HG03039 (cell line): ENCODE measurements at regions not wholly inside any gene's neighbourhood (a gene's known extent, or its start where the extent isn't known, plus 50 kb on each side); places are given as distances from the start of the nearest gene placed in this dataset.

Experiments
- ATAC-seq: cut with Tn5 transposase; IDR thresholded peaks from one replicate; pipeline ENCODE4 v1.9.1; 2021; ENCODE audit warnings: mild to moderate bottlenecking, moderate library complexity; ENCODE audit not compliant: unreplicated experiment

DNA sequence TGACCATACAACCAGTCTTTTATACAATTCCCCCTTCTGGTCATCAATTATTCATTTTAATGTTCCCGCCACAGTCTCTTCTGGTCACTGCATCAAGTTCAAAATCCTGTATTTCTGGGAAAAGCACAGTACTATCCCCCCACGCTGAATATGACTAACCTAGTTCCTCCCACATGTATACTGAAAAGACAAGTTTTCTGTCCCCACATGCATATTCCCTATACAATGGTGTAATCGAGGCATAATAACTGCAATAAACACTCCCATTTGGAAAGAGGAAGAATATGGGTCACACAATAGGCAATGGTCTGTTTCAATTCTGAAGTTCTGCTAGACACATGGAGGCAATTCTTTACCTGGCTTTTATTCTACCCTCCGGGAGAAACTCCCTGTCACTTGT lies 344.9 kb downstream of the EFNA5 start:
- no peak for ATAC-seq

DNA sequence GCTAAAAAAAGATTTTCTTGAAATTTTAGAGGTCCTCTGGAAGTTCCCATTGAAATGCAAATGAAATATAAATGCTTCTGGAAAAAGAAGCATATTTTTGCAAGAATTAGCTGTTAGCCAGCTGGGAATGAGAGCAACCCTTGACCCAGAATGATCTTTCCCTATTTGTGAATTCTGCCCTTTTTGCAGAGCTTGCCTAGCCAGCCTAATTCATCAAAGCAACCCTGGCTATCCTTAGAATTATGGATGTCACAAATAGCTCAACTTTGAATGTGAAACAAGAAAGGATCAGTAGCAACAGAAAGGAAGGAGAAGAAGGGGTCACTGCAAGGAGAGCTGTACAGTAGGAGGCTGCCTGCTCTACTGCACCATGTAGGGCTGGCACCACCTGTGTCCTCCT lies 345.9 kb downstream of the EFNA5 start:
- no peak for ATAC-seq

DNA sequence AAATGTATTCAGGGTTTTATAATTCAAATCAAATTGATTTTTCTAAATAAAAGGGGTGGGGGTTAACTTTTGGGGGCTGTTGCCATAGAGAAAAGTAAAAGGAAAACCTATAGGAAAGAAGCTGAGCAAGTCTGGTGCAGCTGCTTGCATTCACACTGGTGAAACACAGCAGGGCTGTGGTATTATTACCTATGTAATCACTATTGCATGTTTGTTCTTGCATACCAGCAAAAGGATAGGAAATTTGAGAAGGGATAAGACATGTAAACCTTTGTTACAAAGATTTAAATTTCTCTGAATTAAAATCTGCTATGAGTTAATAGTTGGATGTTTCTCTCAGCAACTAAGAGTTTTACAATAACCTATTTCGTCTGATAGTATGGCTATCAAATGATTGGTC lies 346.7 kb downstream of the EFNA5 start:
- ATAC-seq, result no peak

DNA sequence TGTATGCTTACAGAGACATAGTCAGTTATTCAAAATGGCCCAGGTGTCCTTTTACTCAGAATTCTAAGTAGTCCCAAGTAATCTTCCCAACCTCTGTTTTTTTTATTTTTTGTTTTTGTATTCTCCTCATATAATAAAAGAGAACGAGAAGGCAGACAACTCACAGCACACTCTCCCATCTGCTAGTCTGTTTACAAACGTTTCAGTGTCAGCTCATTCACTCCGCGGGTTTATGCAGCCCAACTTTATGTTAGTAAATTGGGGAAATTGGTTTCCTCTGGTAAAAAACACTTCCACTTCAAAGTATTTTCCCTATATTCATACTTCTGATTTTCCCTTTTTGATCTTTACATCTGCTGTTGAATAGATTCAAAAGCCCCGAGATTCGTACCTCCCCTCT lies 347.2 kb downstream of the EFNA5 start:
- ATAC-seq, result no peak

DNA sequence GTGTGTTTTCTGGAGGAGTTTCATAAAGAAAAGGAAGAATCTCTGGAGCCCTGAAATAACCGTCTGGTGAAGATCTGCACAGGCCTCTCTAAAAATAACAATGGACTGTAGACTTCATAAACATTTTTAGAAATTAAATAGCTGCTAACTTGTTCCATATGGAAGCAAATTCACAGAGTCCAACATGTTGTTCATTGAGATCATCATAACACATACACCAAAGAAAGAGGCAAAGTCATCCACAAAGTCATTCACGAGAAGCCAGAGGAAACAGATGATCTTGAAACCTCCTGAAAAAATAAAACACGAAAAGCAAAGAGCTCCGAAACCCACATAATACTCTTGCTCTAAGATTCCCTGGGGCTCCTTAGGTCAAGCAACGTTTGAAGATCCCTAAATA lies 347.8 kb downstream of the EFNA5 start:
- no peak for ATAC-seq

DNA sequence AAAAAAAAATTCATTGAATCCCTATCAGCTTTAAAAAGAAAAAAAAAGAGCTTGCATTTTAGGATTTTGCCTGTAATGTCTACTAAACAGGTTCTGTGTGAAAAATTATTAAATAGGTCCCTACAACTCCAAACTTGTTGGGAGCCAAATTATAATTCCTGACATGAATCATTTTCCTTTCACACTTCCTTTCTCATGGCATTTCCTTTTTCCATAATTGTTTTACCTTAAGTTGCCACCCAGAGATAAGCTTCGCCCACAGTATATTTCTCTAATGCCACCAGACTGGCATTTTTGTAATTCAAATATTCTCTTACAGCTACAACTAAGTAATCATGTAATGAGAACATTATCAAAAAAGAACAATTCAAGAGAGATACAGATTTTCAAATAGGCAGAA lies 348.8 kb downstream of the EFNA5 start:
- ATAC-seq, result no peak

DNA sequence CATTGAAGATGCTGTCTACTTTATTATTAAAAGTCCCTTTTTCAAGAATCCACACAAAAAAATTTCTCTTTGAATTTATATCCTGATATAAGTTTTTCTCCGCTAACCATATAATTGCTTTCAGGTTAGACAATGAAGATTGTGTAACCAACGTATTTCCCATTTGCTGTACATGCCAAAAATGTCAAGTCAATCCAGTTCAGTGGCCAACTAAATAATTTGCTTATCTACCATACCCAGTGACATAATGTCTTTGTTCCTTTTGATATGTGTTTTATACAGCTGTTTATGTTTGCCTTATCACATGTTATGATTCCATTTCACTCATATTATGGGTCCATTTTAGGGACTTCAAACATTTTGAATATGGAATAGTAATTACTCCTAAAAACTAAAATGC lies 349.9 kb downstream of the EFNA5 start:
- no peak for ATAC-seq

DNA sequence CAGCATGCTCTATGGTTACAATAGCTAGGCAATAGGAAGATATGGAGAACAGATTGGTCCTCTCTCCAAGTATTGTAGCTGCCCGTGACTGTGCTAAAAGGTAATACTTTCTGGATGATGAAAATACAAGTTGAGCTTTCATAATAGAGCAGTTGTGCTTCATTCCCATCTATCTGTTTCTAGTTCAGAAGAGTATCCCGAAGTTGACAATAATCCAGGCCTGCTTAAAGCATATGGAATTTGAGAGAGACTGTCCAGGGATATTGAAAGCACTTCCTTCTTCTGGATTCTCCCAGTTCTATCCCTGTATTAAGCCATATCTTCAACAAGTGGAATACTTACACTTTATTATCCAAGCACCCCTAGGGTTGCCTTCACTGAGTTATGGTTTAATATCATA lies 350.4 kb downstream of the EFNA5 start:
- no peak for ATAC-seq

DNA sequence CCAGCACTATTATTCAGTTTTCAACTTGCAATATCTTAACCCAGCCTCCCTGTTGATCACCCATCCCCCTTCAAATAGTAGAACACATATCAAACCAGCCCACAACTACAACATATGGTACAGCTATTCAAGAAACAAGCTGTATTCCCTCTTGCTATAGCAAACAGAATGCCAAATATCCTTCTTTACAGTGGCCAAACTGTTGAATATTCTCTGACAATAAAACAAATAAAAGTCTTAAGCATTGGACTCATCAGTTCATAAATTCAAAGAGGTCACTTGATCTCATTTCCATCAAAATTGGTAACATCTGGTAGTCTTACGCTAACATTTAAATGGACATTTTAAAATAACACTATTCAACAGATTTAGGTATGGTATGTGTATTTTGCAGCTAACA lies 350.8 kb downstream of the EFNA5 start:
- no peak for ATAC-seq

DNA sequence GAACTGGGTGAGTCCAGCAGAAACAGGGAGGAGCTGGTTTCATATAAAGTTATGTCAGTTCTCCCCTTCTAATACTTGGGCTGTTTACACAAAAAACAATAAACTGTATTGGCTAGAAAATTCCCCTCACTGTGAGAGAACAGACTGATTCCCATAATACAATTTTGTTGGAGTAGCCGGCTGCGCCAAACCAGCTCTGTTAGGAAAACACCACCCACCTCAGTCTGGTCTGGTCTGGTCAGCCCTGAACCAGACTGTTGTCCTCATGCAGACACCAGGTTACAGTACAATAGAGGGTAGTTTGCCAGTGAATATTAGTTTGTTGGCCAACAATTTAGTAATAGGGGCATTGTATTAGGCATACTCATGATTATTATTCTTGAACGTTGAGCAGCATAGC lies 356.4 kb downstream of the EFNA5 start:
- no peak for ATAC-seq

DNA sequence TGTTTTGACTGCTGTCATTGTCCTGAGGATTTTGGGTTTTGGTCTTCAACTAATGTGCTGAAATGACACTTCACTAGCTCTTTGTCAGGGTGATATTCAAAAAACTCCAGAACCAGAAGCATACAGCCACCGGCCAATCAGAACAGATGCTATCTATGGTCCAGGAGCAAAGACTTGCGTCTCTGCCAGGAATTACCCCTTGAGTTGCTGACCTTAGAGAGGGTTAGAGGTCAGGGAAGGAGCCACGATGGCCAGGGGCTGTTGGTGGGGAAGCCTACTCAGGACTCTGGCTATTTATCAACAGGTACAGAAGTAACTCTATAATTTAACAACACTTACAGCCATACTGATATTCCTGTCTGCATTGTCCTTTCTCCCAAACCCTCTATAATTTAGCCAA lies 356.8 kb downstream of the EFNA5 start:
- no peak for ATAC-seq

DNA sequence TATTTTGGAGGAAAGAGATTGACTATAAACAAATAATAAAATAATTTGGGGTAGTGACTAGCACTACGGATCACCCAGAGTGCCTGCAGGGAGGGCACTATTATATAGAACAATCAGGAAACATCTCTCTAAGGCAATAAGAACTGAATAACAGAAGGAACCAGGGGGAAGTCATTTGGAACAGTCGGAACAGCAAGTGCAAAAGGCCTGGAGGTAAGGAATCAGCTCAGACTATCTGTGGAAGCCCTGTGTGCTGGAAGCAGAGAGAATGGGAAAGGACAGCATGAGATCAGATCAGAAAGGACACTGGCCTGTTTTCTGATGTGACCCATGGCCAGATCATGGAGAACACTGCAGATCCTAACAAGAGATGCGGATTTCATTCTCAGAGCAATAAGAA lies 357.6 kb downstream of the EFNA5 start:
- no peak for ATAC-seq

DNA sequence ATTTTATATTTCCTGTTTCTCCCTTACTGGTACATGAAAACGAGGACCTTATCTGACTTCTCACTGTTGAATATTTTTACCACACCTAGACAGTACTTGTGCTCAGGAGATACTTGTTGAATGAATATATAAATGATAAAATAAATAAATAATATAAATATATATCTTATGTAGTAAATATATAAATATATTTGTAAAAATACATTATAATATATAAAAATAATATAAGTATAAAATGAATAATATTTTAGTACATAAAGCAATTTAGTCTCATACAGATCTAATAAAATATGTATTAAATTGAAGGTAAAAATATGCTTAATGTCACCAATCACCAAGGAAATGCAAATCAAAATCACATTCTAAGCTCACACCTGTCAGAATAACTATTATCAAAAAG lies 360.6 kb downstream of the EFNA5 start:
- ATAC-seq, result no peak

DNA sequence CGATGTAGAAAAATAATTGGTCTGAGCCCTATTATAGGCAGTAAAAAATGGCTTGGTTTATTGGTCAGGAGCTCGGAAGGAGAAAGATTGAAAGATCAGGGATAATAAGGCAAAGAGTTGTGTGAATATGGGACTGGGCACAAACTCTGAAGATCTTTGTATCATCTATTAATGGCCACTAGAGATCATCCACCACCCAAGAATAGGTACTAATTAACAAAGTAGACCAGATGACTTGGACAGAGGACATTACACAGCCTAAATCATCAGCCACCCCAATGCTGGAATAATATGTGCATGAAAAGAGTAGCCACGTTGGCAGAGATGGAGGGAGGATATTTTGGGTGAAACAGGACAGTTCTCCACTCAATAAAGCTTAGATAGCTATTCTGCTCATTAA lies 364.1 kb downstream of the EFNA5 start:
- no peak for ATAC-seq

DNA sequence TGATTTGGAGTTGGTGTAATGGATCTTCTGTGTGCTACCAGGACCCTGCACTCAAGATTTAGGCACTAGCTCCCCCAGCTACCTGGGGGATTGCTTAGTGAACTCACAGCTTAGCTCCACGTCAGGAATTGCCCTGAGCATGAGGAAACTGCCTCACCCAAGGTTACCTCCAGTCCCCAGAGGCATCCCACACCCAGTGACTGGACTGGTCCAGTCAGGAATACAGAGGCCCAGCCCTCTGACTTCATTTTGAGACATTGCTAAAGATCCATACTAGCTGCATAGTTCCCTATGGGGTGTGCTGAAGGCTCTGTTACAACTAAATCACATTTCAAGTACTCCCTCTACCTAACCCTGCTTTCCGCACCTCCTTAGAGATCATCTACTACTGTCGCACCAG lies 364.7 kb downstream of the EFNA5 start:
- ATAC-seq, result no peak

DNA sequence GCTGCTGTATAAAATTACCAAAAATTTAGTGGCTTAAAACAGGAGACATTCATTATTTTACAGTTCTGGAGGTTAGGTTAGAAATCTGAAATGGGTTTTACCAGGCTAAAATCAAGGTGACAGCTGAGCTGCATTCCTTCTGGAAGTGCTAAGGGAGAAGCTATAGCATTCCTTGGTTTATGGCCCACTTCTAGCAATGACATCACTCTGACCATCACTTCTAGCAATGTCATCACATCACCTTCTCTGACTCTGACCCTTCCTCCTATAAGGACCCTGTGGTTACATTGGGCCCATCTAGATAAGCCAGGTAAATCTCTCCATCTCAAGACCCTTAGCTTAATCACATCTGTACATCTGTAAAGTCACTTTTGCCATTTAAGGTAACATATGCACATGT lies 366.1 kb downstream of the EFNA5 start:
- no peak for ATAC-seq

DNA sequence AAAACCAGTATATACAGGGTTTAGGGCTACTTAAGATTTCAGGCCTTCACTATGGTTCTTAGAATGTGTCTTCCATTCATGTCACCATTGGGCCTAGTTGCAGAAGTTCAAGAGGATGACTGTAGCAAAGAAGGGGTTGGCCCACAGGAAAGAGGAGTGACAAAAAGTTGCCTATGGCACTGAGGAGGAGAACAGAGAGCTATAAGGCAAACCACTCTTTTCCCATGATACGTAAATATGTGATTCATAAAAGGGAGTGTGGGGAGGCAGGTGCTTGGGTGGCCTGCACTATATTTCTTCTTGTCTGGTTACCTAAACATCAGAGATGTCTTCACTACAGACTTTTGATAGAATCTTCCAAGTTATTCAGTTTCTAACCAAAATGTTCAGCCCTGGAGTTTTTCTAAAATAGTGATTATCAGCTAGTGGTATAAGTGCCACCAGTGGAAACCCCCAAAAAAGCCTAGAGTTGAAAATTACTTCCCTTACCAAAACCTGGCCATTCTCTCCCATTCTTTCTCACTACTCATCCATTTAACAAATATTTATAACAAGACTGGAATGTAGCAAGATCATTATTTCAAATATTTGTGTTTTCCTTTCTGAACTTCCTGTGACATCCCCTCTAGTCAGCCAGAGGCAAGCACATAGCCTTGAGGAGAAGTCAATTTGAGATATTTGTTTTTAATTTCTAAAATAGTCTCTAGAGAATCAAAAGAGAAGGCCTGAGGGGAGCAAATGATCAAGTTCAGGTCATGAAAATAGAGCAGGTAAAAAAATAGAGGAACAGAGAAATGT lies 367.4 kb downstream of the EFNA5 start:
- no peak for ATAC-seq

DNA sequence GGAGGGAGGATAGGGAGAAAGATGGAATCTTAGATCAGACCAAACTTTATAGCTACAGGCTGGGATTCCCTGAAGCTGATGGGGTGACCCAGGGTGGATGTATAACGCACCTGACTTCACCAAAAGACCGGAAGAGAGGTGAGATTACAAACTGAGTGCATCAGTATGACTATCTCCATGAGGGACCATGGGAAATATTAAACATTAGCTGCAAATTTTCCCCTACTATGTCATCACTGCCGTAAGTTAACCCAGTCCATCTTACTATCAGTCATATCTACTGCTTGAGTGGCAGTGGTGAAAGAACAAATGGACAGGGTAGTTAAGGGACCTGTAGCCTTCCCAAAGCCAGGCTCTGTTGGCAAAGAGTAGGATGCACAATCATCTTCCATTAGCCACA lies 368.3 kb downstream of the EFNA5 start:
- ATAC-seq, result no peak

DNA sequence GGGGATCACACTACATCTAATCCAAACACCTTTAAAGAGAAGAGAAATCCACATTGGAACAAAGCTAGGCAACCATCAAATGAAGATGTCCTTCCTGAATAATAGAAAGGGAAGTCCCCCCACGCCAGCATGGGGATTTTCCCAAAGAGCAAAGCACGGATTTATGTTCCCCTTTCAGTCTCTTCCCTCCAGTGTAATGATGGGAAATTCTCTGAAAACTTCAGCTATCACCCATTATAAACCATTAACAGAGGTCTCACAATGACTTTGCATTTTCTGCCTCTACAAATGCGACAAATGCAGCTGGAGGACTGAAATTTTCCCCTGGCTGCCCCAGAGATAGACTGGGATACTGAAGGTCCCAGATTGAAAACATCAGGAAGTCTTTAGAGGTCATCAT lies 368.7 kb downstream of the EFNA5 start:
- no peak for ATAC-seq

DNA sequence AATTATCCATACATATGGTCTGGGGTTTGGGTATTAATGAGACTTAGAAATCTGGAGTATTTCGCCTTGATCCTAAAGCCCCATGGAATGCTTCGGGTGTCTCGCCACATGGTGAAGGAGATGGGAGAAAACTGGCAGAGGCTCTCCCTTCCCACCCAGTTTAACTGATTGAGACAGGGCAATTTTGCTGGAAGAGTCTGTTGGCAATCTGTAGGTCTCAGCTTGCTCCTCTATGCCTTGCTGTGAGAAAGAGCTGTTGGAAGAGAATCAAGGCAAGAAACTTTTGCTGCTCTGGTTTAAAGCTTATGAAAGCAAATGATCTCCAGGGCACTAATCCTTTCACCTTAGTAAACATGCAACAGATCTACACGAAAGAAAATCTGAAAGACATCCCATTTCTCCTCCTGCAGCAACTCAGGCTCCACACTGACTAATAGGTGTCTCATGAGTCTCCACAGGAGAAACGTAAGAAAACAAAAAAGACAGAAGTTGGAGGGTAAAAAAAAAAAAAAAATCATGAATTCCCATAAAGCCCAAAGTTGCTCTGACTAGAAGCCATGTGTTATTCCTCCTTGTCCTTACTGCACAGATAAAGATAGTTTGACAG lies 369.9 kb downstream of the EFNA5 start:
- no peak for ATAC-seq

DNA sequence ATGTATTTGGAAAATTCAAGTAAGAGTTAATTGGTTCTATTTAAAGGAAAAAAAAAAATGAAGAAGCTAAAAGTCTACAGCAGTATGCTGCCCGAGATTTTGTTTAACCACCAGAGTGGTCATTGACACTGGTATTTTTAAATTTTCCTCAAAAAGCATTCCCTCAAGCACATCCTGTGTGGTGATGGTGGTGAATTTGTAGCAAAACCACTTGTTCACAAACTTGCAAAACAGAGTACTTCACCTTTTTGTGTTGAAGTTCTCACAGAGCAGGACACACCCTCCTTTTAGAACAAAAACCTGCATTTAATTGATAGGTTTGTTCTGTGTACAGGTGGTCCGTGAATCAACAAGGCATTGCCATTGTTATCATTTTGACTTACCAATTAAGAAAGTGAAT lies 374.2 kb downstream of the EFNA5 start:
- ATAC-seq, result no peak

DNA sequence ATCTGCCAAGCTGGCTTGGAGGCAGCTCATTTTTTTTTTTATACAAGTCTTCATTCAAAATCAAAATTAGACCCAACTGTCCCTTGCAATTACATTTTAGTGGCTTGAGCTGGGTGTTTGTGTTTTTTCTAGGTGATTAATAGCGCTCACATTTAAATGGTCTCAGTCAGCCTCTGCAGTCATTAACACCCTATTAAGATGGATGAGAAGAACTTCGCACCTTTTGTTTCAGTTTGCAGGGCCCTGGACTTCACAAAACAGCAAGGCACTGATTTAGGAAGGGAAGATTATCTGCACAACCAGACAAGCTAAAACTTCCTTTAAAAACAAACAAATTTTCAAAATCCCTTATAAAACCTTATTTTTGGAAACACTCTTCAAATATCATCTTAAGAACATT lies 374.8 kb downstream of the EFNA5 start:
- ATAC-seq, result no peak

DNA sequence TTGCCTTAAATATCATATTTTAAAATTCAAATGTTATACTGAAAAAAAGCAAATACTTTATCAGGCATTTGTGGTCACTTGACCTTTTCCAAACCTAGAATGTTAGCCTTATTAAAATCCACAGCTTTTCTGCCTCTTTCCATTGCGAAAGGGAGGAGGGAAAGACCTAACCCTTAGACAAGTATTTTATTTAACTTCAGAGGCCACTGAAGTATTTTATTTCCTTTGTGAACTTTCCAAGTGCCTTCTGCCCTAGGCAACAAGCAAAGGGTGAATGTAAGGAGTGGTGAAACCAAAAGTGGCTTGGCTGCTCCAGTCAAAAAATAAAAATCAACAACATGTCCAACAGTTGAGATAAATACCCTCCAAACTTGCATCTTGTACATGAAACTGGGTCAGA lies 376.1 kb downstream of the EFNA5 start:
- ATAC-seq, result no peak
